HepG2 (cell line): ENCODE measurements at regions not wholly inside any gene's neighbourhood (a gene's known extent, or its start where the extent isn't known, plus 50 kb on each side); places are given as distances from the start of the nearest gene placed in this dataset.

Source experiments
- ATAC-seq: fragments of 200-7000 bp; cut with Tn5 transposase; 3 replicates; pipeline ENCODE4 v1.9.1; 2020; ENCODE audit warnings: mild to moderate bottlenecking, moderate library complexity
- BruUV-seq: library from RNA; stranded (reverse); fragments of 400-500 nt; replicated peaks from 2 replicates; lab custom pipeline; 2021; lab: Mats Ljungman, UMichigan
- CTCF ChIA-PET: fragments of 300-600 bp; formaldehyde crosslinking; extraction: SDS; loops from one replicate; lab custom pipeline; 2021; ENCODE audit warnings: low total read pairs, inconsistent platforms, low intra/inter-chr PET ratio; lab: Yijun Ruan, JAX
- POLR2A ChIA-PET: fragments of 350-600 bp; sonication (Branson Sonifier 250); formaldehyde crosslinking; loops from one replicate; lab custom pipeline; 2020; ENCODE audit warnings: antibody characterized with exemption, inconsistent platforms; lab: Yijun Ruan, JAX
- DNase-seq: peaks from one replicate; pipeline ENCODE4 v3.0.0-alpha.2; 2015; ENCODE audit warnings: low spot score
- FAIRE-seq: peaks from 3 replicates; lab custom pipeline; 2011; peaks lifted over from hg19 to GRCh38; lab: Jason Lieb, UNC
- H2AFZ ChIP-seq: one replicate; pipeline ENCODE4 v1.6.1; 2011; ENCODE audit warnings: low read length, inconsistent platforms
- H3K27ac ChIP-seq: fragments of 300-600 bp; 3 replicates; pipeline ENCODE4 v1.8.0; 2011; ENCODE audit warnings: mixed run types, mild to moderate bottlenecking, mixed read lengths, low read length, inconsistent platforms; ENCODE audit not compliant: insufficient read depth; ENCODE audit errors: extremely low read length
- H3K27me3 ChIP-seq, 2 experiments: fragments of 200-600 bp in 1 of 2; 2 replicates in 1 of 2; 3 replicates in 1 of 2; pipeline versions ENCODE4 v1.6.0 to v1.8.0; 2011; ENCODE audit warnings: low read length in 2 of 2, mild to moderate bottlenecking in 2 of 2, moderate library complexity in 2 of 2, inconsistent platforms in 1 of 2; ENCODE audit not compliant: insufficient read depth in 2 of 2, control insufficient read depth in 1 of 2
- H3K36me3 ChIP-seq, 2 experiments: fragments of 200-600 bp in 1 of 2; replicated peaks in 1 of 2; 2 replicates in 1 of 2; 3 replicates in 1 of 2; pipeline versions ENCODE4 v1.5.1 to v1.8.0; 2011; ENCODE audit warnings: low read length in 2 of 2, inconsistent platforms in 1 of 2; ENCODE audit not compliant: insufficient read depth in 2 of 2, control insufficient read depth in 1 of 2
- H3K4me1 ChIP-seq: 2 replicates; pipeline ENCODE4 v1.5.1; 2012; ENCODE audit warnings: low read length, inconsistent platforms; ENCODE audit not compliant: insufficient read depth
- H3K4me2 ChIP-seq: 2 replicates; pipeline ENCODE4 v1.6.0; 2011; ENCODE audit warnings: low read depth, low read length, inconsistent platforms
- H3K4me3 ChIP-seq, 3 experiments: fragments of 200-600 bp in 1 of 3; sonication (generic), shearing (Covaris generic) in 1 of 3; replicated peaks in 1 of 3; 2 replicates each; pipeline ENCODE4 v1.5.1; 2011 to 2016; ENCODE audit warnings: low read length in 3 of 3, inconsistent platforms in 2 of 3, low read depth in 2 of 3, mild to moderate bottlenecking in 2 of 3, control low read depth in 1 of 3, mixed read lengths in 1 of 3; ENCODE audit not compliant: insufficient read depth in 1 of 3
- H3K79me2 ChIP-seq: one replicate; pipeline ENCODE4 v1.6.1; 2011; ENCODE audit warnings: low read length, inconsistent platforms; ENCODE audit not compliant: insufficient read depth
- H3K9ac ChIP-seq: 2 replicates; pipeline ENCODE4 v1.6.0; 2011; ENCODE audit warnings: mild to moderate bottlenecking, low read depth, low read length, inconsistent platforms; ENCODE audit not compliant: insufficient read depth
- H3K9me3 ChIP-seq: 2 replicates; pipeline ENCODE4 v1.5.1; 2012; ENCODE audit warnings: mild to moderate bottlenecking, low read length
- H4K20me1 ChIP-seq: 2 replicates; pipeline ENCODE4 v1.6.0; 2011; ENCODE audit warnings: inconsistent platforms, mild to moderate bottlenecking, low read length, moderate library complexity; ENCODE audit not compliant: insufficient read depth
- ARNT ChIP-seq: fragments of 450-650 bp; IDR thresholded peaks from 2 replicates; pipeline ENCODE4 v1.6.1; 2017
- CEBPZ ChIP-seq: IDR thresholded peaks from 2 replicates; pipeline ENCODE4 v1.6.1; 2012; ENCODE audit warnings: low read length, improper control_type of control experiment
- CENPX ChIP-seq: sonication (generic); formaldehyde crosslinking; IDR thresholded peaks from 2 replicates; pipeline ENCODE4 v1.9.0; 2021; ENCODE audit warnings: mild to moderate bottlenecking, missing genetic modification reagents, moderate library complexity
- HNRNPLL ChIP-seq: fragments of 200-400 bp; formaldehyde crosslinking; IDR thresholded peaks from 2 replicates; pipeline ENCODE4 v1.6.1; 2017; ENCODE audit warnings: mild to moderate bottlenecking, low read depth, low read length; ENCODE audit not compliant: poor library complexity, severe bottlenecking
- NCOA5 ChIP-seq: sonication (generic); formaldehyde crosslinking; IDR thresholded peaks from 2 replicates; pipeline ENCODE4 v1.4.0; 2020; ENCODE audit warnings: missing genetic modification reagents
- NPAS2 ChIP-seq: sonication (generic); formaldehyde crosslinking; IDR thresholded peaks from 2 replicates; pipeline ENCODE4 v1.8.0; 2022; ENCODE audit warnings: mild to moderate bottlenecking, missing genetic modification reagents, borderline replicate concordance
- NR3C1 ChIP-seq: sonication (generic); formaldehyde crosslinking; IDR thresholded peaks from 2 replicates; pipeline ENCODE4 v1.4.0; 2020; ENCODE audit warnings: missing genetic modification reagents
- POLR2AphosphoS2 ChIP-seq: IDR thresholded peaks from 2 replicates; pipeline ENCODE4 v1.6.1; 2011; ENCODE audit warnings: low read depth, low read length, improper control_type of control experiment
- TSC22D2 ChIP-seq: sonication (generic); formaldehyde crosslinking; IDR thresholded peaks from 2 replicates; pipeline ENCODE4 v1.5.1; 2020; ENCODE audit warnings: missing genetic modification reagents, mild to moderate bottlenecking, borderline replicate concordance
- ZNF101 ChIP-seq: sonication (generic); formaldehyde crosslinking; IDR thresholded peaks from 2 replicates; pipeline ENCODE4 v1.4.0; 2020; ENCODE audit warnings: mild to moderate bottlenecking, low read depth, missing genetic modification reagents, borderline replicate concordance
- ZNF296 ChIP-seq: sonication (generic); formaldehyde crosslinking; conservative IDR thresholded peaks from 2 replicates; pipeline ENCODE4 v1.5.0; 2020; ENCODE audit warnings: mild to moderate bottlenecking, missing genetic modification reagents
- ZNF30 ChIP-seq: sonication (generic); formaldehyde crosslinking; IDR thresholded peaks from 2 replicates; pipeline ENCODE4 v1.5.0; 2020; ENCODE audit warnings: mild to moderate bottlenecking, missing genetic modification reagents
- ZNF383 ChIP-seq: sonication (generic); formaldehyde crosslinking; IDR thresholded peaks from 2 replicates; pipeline ENCODE4 v1.4.0; 2020; ENCODE audit warnings: missing genetic modification reagents, mild to moderate bottlenecking, borderline replicate concordance
- ZNF567 ChIP-seq: sonication (generic); formaldehyde crosslinking; IDR thresholded peaks from 2 replicates; pipeline ENCODE4 v1.8.1; 2023; ENCODE audit warnings: mild to moderate bottlenecking, missing genetic modification reagents, borderline replicate concordance
- ZNF644 ChIP-seq: IDR thresholded peaks from 2 replicates; pipeline ENCODE4 v1.6.1; 2016; ENCODE audit warnings: low read depth
- ZNF761 ChIP-seq: sonication (generic); formaldehyde crosslinking; conservative IDR thresholded peaks from 2 replicates; pipeline ENCODE4 v1.4.0; 2020; ENCODE audit warnings: mild to moderate bottlenecking, missing genetic modification reagents
- ZNF773 ChIP-seq: sonication (generic); formaldehyde crosslinking; IDR thresholded peaks from 2 replicates; pipeline ENCODE4 v1.4.0; 2020; ENCODE audit warnings: missing genetic modification reagents, borderline replicate concordance
- WGBS: methylation state at CpG from one replicate; pipeline ENCODE4 v1.1.6; 2017; ENCODE audit warnings: low lambda C conversion rate; 5-methylcytosine and 5-hydroxymethylcytosine counted together
- in situ Hi-C: cut with HindIII; loops from 2 replicates; pipeline ENCODE4 v1.10.0; 2017; ENCODE audit warnings: low pct_unique_long_range_greater_than_20kb; ENCODE audit not compliant: extremely low pct_ligation_motif_present
- intact Hi-C: fragments of 100-400 bp; cut with micrococcal nuclease; formaldehyde crosslinking; loops from one replicate; pipeline ENCODE4 v1.10.0; 2022; ENCODE audit not compliant: unreplicated experiment

- ChIA-PET CTCF (no interaction called here), POLR2A (no interaction called here)
- DNase-seq (no peak), FAIRE-seq (no peak), ATAC-seq (no peak)
- intact Hi-C loops, result no loop called here
- 3% methylated on average over 2 of the region's 2 CpGs for WGBS
- no peaks in the 10 kb centered on the region for H3K36me3 ChIP-seq
- peaks cover 94% of the 10 kb centered on the region for H3K9me3 ChIP-seq
- H3K4me3 ChIP-seq, result no peak overlapping the region
- in situ Hi-C loops, result no loop called here
- no peak overlapping the region for H3K4me2 ChIP-seq
- H3K79me2 ChIP-seq, result no peaks in the 10 kb centered on the region
- TF ChIP-seq ZNF296 (CRISPR knock-in tag), result no peak
- no peak for TF ChIP-seq NPAS2
- TF ChIP-seq NCOA5, result no peak
- no peak for TF ChIP-seq NR3C1
- no peaks in the 10 kb centered on the region for H3K4me1 ChIP-seq
- H3K27ac ChIP-seq, result no peak overlapping the region
- BruUV-seq, result no TSS peak
- H2AFZ ChIP-seq, result no peak overlapping the region
- no peak overlapping the region for H3K9ac ChIP-seq
- H4K20me1 ChIP-seq, result no peaks in the 10 kb centered on the region
- H3K27me3 ChIP-seq, result no peaks in the 10 kb centered on the region
These were observed 1012.7 kb upstream of the SEL1L start for GRCh38 chr14:82546401-82546800.

GRCh38 chr14:82549306-82549990 is 1015.8 kb upstream of the SEL1L start:
- 7% methylated on average over 9 of the region's 9 CpGs for WGBS
- intact Hi-C loops, result no loop called here
- in situ Hi-C loops, result no loop called here
- no peak for TF ChIP-seq ZNF773 (CRISPR knock-in tag)
- no peak for TF ChIP-seq ZNF644 (CRISPR knock-in tag)
- no peak for TF ChIP-seq ZNF30 (CRISPR knock-in tag)
- no peak for TF ChIP-seq TSC22D2
- TF ChIP-seq CEBPZ, result no peak
- no peak for TF ChIP-seq POLR2AphosphoS2
- TF ChIP-seq ZNF101 (CRISPR knock-in tag), result no peak
- no peak for TF ChIP-seq CENPX (CRISPR knock-in tag)
- no peak for TF ChIP-seq ZNF761 (CRISPR knock-in tag)
- TF ChIP-seq ZNF567 (CRISPR knock-in tag), result no peak
- TF ChIP-seq HNRNPLL, result no peak
- no peak for TF ChIP-seq ZNF383 (CRISPR knock-in tag)
- TF ChIP-seq ARNT, result no peak

More at GRCh38 chr14:82549306-82549990, 1015.8 kb upstream of the SEL1L start:
- CTCF ChIA-PET, result no interaction called here
- H3K79me2 ChIP-seq, result no peaks in the 10 kb centered on the region
- H3K36me3 ChIP-seq, result no peaks in the 10 kb centered on the region
- no TSS peak for BruUV-seq
- ATAC-seq (no peak), FAIRE-seq (no peak), DNase-seq (no peak)
- POLR2A ChIA-PET, result no interaction called here
- peaks cover 90% of the 10 kb centered on the region for H3K9me3 ChIP-seq
- no peaks in the 10 kb centered on the region for H3K27me3 ChIP-seq
- H3K27ac ChIP-seq, result no peak overlapping the region
- H3K4me3 ChIP-seq, result no peak overlapping the region
- no peak overlapping the region for H3K9ac ChIP-seq
- H4K20me1 ChIP-seq, result no peaks in the 10 kb centered on the region
- no peak overlapping the region for H3K4me2 ChIP-seq
- no peaks in the 10 kb centered on the region for H3K4me1 ChIP-seq
- H2AFZ ChIP-seq, result no peak overlapping the region
